SJCRH30 (cell line): ENCODE measurements at regions not wholly inside any gene's neighbourhood (a gene's known extent, or its start where the extent isn't known, plus 50 kb on each side); places are given as distances from the start of the nearest gene placed in this dataset.

Experiments
- DNase-seq, 2 experiments: peaks; one replicate each; pipeline ENCODE4 v3.0.0-alpha.2; 2015 to 2020
- H3K27ac ChIP-seq: fragments of 250-450 bp; sonication (Bioruptor Pico); 2 replicates; pipeline ENCODE4 v1.5.1; 2020; ENCODE audit warnings: mild to moderate bottlenecking, moderate library complexity
- H3K27me3 ChIP-seq: fragments of 250-450 bp; sonication (Bioruptor Pico); 2 replicates; pipeline ENCODE4 v1.5.1; 2020; ENCODE audit warnings: mild to moderate bottlenecking, moderate library complexity
- H3K36me3 ChIP-seq: fragments of 250-450 bp; sonication (Bioruptor Pico); 2 replicates; pipeline ENCODE4 v1.5.1; 2020; ENCODE audit warnings: mild to moderate bottlenecking, moderate library complexity
- H3K4me1 ChIP-seq: fragments of 250-450 bp; sonication (Bioruptor Pico); 2 replicates; pipeline ENCODE4 v1.5.1; 2020; ENCODE audit warnings: mild to moderate bottlenecking, moderate library complexity
- H3K4me3 ChIP-seq: fragments of 250-450 bp; sonication (Bioruptor Pico); 2 replicates; pipeline ENCODE4 v1.5.1; 2020; ENCODE audit warnings: mild to moderate bottlenecking, moderate library complexity
- H3K9me3 ChIP-seq: fragments of 250-450 bp; sonication (Bioruptor Pico); replicated peaks from 2 replicates; pipeline ENCODE4 v1.5.1; 2020; ENCODE audit warnings: mild to moderate bottlenecking, moderate library complexity

- H3K36me3 ChIP-seq: no peaks in the 10 kb centered on the region
- H3K27me3 ChIP-seq: no peaks in the 10 kb centered on the region
- no peaks in the 10 kb centered on the region for H3K9me3 ChIP-seq
- no peaks in the 10 kb centered on the region for H3K4me1 ChIP-seq
- DNase-seq: no peak
- H3K27ac ChIP-seq: no peak overlapping the region
- H3K4me3 ChIP-seq: no peak overlapping the region
Measured at GRCh38 chr2:72037261-72037666, 110.4 kb downstream of the CYP26B1 start.

DNA sequence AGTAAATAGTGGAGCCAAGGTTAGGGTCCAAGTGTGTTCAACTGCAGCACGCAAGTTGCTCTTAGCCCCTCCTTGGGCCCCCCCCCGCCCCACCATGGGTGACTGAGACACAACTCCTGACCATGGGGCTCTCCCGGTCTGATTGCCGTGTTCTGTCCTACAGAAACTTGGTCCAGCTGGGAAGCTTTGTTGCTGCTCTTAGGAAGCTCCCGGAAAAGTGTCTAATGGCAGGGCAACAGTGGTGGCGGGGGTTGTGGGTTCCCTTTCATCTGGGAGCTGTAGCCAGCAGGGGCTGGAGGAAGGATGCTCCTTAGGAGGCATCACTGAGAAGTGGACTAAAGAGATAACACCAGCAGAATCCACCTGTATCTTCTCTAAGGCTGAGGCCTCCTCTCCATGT lies 111.1 kb downstream of the CYP26B1 start:
- Histone ChIP-seq H3K4me3 (no peak overlapping the region), H3K36me3 (no peaks in the 10 kb centered on the region), H3K27ac (no peak overlapping the region), H3K4me1 (no peaks in the 10 kb centered on the region), H3K27me3 (no peaks in the 10 kb centered on the region), H3K9me3 (no peaks in the 10 kb centered on the region)
- no peak for DNase-seq

GRCh38 chr2:72036173-72036545 lies 111.5 kb downstream of the CYP26B1 start:
- no peaks in the 10 kb centered on the region for H3K4me1 ChIP-seq
- H3K4me3 ChIP-seq: no peak overlapping the region
- no peaks in the 10 kb centered on the region for H3K36me3 ChIP-seq
- H3K27me3 ChIP-seq: no peaks in the 10 kb centered on the region
- no peak for DNase-seq
- H3K9me3 ChIP-seq: no peaks in the 10 kb centered on the region
- H3K27ac ChIP-seq: no peak overlapping the region

DNA sequence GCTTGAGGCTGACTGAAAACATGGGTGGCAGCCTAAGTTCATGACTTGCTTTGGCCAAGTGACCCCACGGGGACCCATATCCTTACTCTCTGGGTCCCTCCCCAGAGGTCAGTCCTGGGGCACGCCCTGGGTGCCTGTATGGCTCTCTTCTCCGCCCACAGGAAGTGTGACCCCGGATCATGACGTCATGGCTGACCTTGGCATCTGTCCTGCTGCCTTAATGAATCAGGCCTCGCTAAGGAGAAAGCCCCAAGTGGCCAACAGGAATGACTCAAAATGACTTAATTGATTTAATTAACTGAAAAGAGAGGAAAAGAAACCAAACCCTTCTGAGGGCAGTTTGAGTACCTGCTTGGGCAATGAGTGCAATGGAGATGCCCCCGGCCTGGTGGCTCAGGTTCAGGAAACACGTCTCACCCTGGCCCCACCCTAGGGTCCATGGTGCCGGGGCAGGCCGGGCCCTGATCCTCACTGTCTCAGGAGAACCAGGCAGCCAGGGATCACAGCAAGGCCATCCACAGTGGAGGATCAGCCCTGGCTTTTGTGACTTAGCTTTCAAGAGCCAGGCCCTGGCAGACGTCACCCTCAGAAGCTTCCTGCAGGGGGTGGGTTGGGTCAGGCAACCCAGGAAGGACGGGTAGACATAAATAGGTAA lies 112.0 kb downstream of the CYP26B1 start:
- peak in 1 of 2 experiments; percentile 14 for DNase-seq
- no peaks in the 10 kb centered on the region for H3K4me1 ChIP-seq
- H3K9me3 ChIP-seq: no peaks in the 10 kb centered on the region
- no peaks in the 10 kb centered on the region for H3K36me3 ChIP-seq
- H3K27ac ChIP-seq: no peak overlapping the region
- H3K4me3 ChIP-seq: no peak overlapping the region
- no peaks in the 10 kb centered on the region for H3K27me3 ChIP-seq

DNA sequence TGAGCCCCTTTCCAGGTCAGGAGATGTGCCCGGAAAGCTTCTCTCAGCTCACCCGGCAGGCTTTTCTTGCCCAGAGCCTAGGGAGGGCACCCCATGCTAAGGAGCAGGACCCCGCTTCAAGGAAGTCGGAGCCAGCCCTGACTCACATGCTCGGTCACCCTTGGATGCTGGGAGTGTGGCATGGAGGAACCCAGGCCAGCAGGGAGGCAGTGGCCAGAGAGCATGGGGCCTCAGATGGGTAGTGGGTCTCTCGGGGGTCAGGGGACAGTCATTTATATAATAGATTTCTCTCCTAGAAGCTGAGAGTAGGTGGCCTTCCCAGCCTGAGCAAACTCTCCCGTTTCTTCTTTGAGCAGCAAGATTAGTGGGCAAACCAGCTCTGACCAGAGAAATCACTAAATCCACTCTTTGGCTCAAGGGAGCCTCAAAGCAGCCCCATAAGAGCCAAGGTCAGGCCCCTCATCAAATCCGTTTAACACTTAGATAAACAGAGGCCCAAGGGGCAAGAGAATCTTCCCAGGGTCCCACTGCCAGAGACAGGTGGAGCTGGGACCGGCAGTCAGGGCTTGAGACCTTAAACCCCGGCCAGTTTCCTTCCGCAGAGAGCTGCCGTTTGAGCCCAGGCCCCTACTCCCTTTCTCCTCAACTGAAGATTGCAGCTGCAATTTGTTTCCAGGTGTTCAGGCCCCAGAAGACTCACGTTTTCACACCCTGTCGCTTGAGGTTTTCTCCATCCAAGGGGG lies 113.1 kb downstream of the CYP26B1 start:
- Histone ChIP-seq H3K9me3 (no peaks in the 10 kb centered on the region), H3K27me3 (peaks cover 6% of the 10 kb centered on the region; the same call in 1 of the 2 replicates), H3K27ac (no peak overlapping the region), H3K4me3 (no peak overlapping the region), H3K36me3 (no peaks in the 10 kb centered on the region), H3K4me1 (no peaks in the 10 kb centered on the region)
- DNase-seq: no peak

DNA sequence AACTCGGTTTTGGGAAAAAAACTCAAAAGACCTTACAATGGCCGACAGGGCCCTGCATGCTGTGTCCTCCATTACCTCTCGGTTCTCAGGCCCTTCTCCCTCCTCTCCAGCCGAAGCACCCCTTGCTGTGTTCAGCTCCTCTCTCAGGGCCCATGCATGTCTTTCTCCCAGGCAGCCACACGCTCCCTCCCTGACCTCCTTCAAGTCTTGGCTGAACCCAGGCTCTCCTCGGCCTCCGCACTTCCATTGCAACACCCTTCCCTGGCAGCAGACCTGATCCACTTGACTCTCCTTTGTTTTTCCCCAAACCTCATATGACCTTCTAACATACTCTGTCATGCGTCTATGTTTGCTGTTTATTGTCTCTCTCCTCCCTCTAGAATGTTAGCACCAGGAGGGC lies 114.0 kb downstream of the CYP26B1 start:
- H3K9me3 ChIP-seq: no peaks in the 10 kb centered on the region
- DNase-seq: no peak
- no peak overlapping the region for H3K4me3 ChIP-seq
- no peak overlapping the region for H3K27ac ChIP-seq
- H3K27me3 ChIP-seq: peaks cover 6% of the 10 kb centered on the region; the same call in 1 of the 2 replicates
- H3K4me1 ChIP-seq: no peaks in the 10 kb centered on the region
- H3K36me3 ChIP-seq: no peaks in the 10 kb centered on the region

GRCh38 chr2:72032481-72033041 lies 115.1 kb downstream of the CYP26B1 start:
- DNase-seq: no peak
- peaks cover 6% of the 10 kb centered on the region; the same call in 1 of the 2 replicates for H3K27me3 ChIP-seq
- H3K4me3 ChIP-seq: no peak overlapping the region
- no peaks in the 10 kb centered on the region for H3K9me3 ChIP-seq
- H3K36me3 ChIP-seq: no peaks in the 10 kb centered on the region
- H3K4me1 ChIP-seq: no peaks in the 10 kb centered on the region
- no peak overlapping the region for H3K27ac ChIP-seq

DNA sequence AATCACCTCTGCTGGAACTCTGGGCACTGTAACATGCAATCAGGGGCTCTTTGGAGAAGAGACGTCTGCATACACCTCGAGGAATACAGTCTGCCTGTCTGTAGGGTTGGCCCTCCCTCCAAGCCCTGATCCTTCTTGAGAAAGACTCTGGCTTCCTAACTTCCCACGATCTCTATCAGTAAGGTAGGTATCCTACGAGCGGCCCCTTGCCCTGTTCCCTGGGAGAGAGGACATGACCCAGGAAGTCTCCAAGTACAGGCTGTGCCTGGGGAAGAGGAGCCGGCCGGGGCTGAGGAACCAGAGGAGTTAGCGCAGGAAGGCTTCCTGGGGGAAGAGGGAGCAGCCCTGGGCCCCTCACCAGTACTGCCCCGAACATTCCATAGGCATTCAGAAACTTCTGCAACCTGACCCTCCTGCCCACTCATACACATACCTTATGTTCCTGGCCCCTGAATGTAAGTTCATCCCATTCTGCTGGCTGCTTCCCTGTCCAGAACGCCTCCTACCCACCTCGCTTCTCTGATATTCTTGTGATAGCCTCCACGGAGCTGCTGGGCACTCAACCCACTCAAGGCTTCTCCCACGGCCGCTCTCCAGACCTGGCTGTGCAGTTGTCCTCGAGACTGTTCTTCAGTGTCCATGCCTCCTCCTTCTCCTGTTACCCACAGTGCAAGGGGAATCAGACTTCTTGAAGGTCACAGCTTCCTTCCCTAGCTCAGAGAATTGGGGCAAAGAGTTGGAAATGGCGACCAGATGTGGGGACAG lies 116.1 kb downstream of the CYP26B1 start:
- H3K4me1 ChIP-seq: no peaks in the 10 kb centered on the region
- no peak overlapping the region for H3K27ac ChIP-seq
- peaks cover 6% of the 10 kb centered on the region; the same call in 1 of the 2 replicates for H3K27me3 ChIP-seq
- H3K9me3 ChIP-seq: no peaks in the 10 kb centered on the region
- H3K4me3 ChIP-seq: no peak overlapping the region
- no peaks in the 10 kb centered on the region for H3K36me3 ChIP-seq
- DNase-seq: no peak

- DNase-seq: peak in 1 of 2 experiments; percentile 1
- peaks cover 6% of the 10 kb centered on the region for H3K27me3 ChIP-seq
- H3K4me1 ChIP-seq: no peaks in the 10 kb centered on the region
- H3K27ac ChIP-seq: no peak overlapping the region
- no peak overlapping the region for H3K4me3 ChIP-seq
- H3K36me3 ChIP-seq: no peaks in the 10 kb centered on the region
- no peaks in the 10 kb centered on the region for H3K9me3 ChIP-seq
Measured at GRCh38 chr2:72028996-72029395, 118.7 kb downstream of the CYP26B1 start.

GRCh38 chr2:72028351-72028995 lies 119.2 kb downstream of the CYP26B1 start:
- Histone ChIP-seq H3K36me3 (no peaks in the 10 kb centered on the region), H3K4me1 (no peaks in the 10 kb centered on the region), H3K27me3 (peaks cover 6% of the 10 kb centered on the region), H3K27ac (no peak overlapping the region), H3K9me3 (no peaks in the 10 kb centered on the region), H3K4me3 (no peak overlapping the region)
- DNase-seq: peak in 1 of 2 experiments; percentile 1

- H3K27ac ChIP-seq: no peak overlapping the region
- no peak overlapping the region for H3K4me3 ChIP-seq
- peak in 1 of 2 experiments; percentile 4 for DNase-seq
- no peaks in the 10 kb centered on the region for H3K4me1 ChIP-seq
- H3K9me3 ChIP-seq: no peaks in the 10 kb centered on the region
- H3K36me3 ChIP-seq: no peaks in the 10 kb centered on the region
- H3K27me3 ChIP-seq: peaks cover 6% of the 10 kb centered on the region
Measured at GRCh38 chr2:72027426-72028161, 120.1 kb downstream of the CYP26B1 start.

GRCh38 chr2:72026819-72027425 lies 120.7 kb downstream of the CYP26B1 start:
- Histone ChIP-seq H3K9me3 (no peaks in the 10 kb centered on the region), H3K4me3 (no peak overlapping the region), H3K27ac (no peak overlapping the region), H3K27me3 (peaks cover 6% of the 10 kb centered on the region), H3K4me1 (no peaks in the 10 kb centered on the region), H3K36me3 (no peaks in the 10 kb centered on the region)
- no peak for DNase-seq

DNA sequence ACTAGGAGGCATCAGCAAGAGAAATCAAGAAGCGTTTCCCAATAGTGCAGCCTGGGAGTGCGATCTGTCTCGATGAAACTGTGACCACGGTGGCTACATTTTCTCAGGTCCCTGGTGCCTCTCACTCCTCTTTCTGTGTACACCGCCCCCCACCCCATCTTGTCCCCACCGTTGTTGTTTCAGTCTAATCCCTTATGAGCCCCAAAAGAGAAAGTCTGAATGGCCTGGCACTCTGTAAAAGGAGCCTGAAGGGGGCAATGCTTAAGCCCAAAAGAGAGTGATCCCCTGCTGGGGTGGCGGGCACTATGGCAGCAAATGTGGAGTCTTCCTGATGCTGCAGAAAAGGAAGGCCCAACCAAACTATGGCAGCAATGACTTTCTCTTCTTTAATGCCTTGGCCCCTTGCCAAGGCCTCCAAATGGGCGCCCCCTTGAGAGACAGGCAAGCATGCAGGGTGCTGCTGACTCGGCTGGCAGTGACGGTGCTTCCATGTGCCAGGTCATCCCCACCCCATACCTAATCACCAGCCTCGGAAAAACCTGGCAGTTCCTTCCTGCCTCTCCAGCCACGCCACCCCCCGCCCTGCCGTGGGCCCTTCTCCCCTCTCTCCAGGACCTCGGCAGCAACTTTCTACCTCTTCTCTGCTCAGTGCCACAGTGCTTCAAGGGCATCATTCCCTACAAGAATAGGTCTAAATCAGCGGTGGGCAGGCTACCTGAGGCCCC lies 123.0 kb downstream of the CYP26B1 start:
- no peak overlapping the region for H3K4me3 ChIP-seq
- H3K36me3 ChIP-seq: no peaks in the 10 kb centered on the region
- H3K9me3 ChIP-seq: no peaks in the 10 kb centered on the region
- no peak overlapping the region for H3K27ac ChIP-seq
- H3K4me1 ChIP-seq: no peaks in the 10 kb centered on the region
- DNase-seq: peak in 1 of 2 experiments; percentile 2
- H3K27me3 ChIP-seq: no peaks in the 10 kb centered on the region; the same call in none of the 2 replicates
